ENCODE measurements at regions not wholly inside any gene's neighbourhood (a gene's known extent, or its start where the extent isn't known, plus 50 kb on each side); places are given as distances from the start of the nearest gene placed in this dataset.
"Not testable (repeated sequence)": the region's sequence is repeated elsewhere in the genome, so short reads cannot be mapped to it uniquely, and the experiment has no call there.

DNA sequence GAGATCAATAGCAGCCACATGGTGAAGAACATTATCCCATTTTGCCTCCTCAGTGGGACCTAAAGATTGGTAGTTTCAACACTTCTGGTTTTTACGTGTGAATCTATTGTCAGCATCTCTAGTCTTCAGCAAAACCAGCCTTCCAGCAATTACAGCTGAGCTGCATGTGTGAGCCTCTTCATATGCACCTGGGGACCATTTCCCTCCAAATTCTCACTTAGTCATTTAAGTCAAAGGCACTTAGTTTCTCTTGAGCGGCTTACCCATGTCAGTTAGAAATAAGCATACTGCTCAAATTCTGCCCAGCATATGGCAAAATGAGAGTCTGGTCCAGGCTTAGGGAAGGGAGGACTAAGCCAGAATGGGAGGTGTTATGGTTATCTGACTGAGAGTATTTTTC is 99.7 kb upstream of the NXPH2 start:
- DNase-seq (ENCODE audit: low spot score) = no peak
- H3K4me3 Mint-ChIP-seq = no peak overlapping the region
- H3K27ac Mint-ChIP-seq = no peak overlapping the region
- H3K9me3 Mint-ChIP-seq = peaks cover 3% of the 10 kb centered on the region
- H3K36me3 Mint-ChIP-seq = no peaks in the 10 kb centered on the region
- no peaks in the 10 kb centered on the region for H3K27me3 Mint-ChIP-seq
- no peak for ATAC-seq
- H3K4me1 Mint-ChIP-seq (ENCODE audit: low read depth in 2 of 2) = no peaks in the 10 kb centered on the region

DNA sequence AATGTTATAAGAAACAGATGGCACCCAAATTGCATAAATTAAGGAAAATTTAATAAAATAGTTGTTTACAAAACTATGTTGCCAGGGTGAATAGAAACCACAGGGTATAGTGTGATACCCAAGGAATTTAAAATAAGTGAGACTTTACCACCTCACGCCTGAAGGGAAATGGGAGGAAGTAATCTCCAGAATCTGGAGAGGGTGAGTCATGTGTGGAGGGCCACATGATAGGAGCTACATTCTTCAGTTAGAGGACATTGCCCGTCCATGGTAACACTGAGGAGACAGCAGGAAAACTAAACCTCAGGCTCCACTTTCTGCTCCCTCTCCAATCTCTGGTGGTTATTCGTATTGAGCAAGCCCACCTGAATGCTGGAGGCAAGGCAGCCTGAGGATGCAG is 97.2 kb upstream of the NXPH2 start:
- no peaks in the 10 kb centered on the region for H3K36me3 Mint-ChIP-seq
- H3K27ac Mint-ChIP-seq = no peak overlapping the region
- DNase-seq (ENCODE audit: low spot score) (no peak), ATAC-seq (no peak)
- H3K9me3 Mint-ChIP-seq = peaks cover 3% of the 10 kb centered on the region
- H3K27me3 Mint-ChIP-seq = no peaks in the 10 kb centered on the region
- H3K4me1 Mint-ChIP-seq (ENCODE audit: low read depth in 2 of 2) = no peaks in the 10 kb centered on the region
- H3K4me3 Mint-ChIP-seq = no peak overlapping the region

DNA sequence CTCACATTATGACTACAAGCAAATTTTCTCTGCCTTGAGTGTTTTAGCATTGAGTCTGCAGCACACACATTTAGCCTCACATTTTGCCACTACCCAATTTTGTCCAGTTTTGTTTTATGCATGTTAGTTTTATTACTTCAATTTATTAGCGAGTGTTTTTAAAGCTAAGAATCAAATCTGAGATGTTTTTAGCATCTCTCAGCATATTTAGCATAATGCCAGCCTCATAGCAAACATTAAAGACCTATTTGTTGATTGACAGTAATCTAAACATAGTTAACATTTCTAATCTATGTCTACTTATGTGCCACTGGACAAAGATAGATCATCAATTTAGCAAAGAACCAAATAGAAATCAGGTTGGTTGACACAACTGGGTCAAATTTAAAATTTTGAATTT is 94.1 kb upstream of the NXPH2 start:
- ATAC-seq = no peak
- Mint-ChIP-seq H3K36me3 (no peaks in the 10 kb centered on the region), H3K4me3 (no peak overlapping the region), H3K27ac (no peak overlapping the region), H3K4me1 (ENCODE audit: low read depth in 2 of 2) (no peaks in the 10 kb centered on the region), H3K9me3 (peaks cover 7% of the 10 kb centered on the region), H3K27me3 (no peaks in the 10 kb centered on the region)
- no peak for DNase-seq (ENCODE audit: low spot score)

DNA sequence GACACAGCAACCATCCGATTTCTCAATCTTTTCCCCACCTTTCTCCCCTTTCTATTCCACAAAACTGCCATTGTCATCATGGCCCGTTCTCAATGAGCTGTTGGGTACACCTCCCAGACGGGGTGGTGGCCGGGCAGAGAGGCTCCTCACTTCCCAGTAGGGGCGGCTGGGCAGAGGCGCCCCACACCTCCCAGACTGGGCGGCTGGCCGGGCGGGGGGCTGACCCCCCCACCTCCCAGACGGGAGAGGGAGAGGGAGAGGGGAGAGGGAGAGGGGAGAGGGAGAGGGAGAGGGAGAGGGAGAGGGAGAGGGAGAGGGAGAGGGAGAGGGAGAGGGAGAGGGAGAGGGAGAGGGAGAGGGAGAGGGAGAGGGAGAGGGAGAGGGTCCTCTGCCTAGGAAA is 91.9 kb upstream of the NXPH2 start:
- DNase-seq (ENCODE audit: low spot score); H3K4me3 Mint-ChIP-seq; H3K4me1 Mint-ChIP-seq (ENCODE audit: low read depth in 2 of 2); ATAC-seq; H3K36me3 Mint-ChIP-seq; H3K27me3 Mint-ChIP-seq; H3K27ac Mint-ChIP-seq: not testable (repeated sequence)
- H3K9me3 Mint-ChIP-seq = peaks cover 11% of the 10 kb centered on the region

DNA sequence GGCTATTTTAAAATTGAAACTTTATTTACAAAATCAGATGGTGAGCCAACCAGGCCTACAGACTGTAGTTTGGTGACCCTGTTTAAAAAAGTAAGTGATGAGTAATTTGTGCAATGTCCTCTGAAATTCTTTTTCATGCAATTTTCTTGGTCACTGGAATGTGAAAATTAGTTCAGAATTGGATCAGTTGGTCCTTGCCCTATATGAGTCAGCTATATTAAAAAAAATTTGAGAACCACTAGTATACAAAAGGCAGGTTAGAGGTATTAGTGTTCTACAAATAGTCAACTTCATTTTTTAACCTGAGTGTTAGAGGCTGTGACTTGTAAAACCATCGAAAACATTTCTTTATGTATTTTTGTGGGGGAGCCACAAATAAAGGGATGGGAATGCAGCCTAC is 91.1 kb upstream of the NXPH2 start:
- no peaks in the 10 kb centered on the region for H3K36me3 Mint-ChIP-seq
- no peak overlapping the region for H3K27ac Mint-ChIP-seq
- peaks cover 16% of the 10 kb centered on the region for H3K9me3 Mint-ChIP-seq
- no peaks in the 10 kb centered on the region for H3K27me3 Mint-ChIP-seq
- ATAC-seq = no peak
- H3K4me3 Mint-ChIP-seq = no peak overlapping the region
- no peaks in the 10 kb centered on the region for H3K4me1 Mint-ChIP-seq (ENCODE audit: low read depth in 2 of 2)
- no peak for DNase-seq (ENCODE audit: low spot score)

DNA sequence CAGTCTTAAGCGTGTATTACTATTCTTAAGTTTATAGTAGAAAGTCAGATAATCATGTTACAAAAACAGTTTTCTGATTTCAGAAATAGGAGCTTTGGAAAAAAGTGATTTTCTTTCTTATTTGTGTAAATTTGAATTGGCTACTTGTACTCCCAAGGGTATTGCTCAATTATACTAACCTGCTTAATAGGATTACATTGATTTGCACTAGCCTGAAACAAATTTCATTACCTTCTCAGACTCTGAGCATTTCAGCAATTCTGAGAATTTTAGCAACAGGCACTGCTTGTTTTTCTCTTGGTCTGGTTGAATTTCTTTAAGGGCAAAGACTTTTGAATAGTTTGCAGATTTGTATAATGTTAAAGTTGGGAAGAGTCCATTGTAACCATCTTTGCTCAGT is 87.2 kb upstream of the NXPH2 start:
- no peak for DNase-seq (ENCODE audit: low spot score)
- no peaks in the 10 kb centered on the region for H3K4me1 Mint-ChIP-seq (ENCODE audit: low read depth in 2 of 2)
- H3K36me3 Mint-ChIP-seq = no peaks in the 10 kb centered on the region
- H3K4me3 Mint-ChIP-seq = no peak overlapping the region
- ATAC-seq = no peak
- no peak overlapping the region for H3K27ac Mint-ChIP-seq
- peaks cover 20% of the 10 kb centered on the region for H3K9me3 Mint-ChIP-seq
- H3K27me3 Mint-ChIP-seq = no peaks in the 10 kb centered on the region

DNA sequence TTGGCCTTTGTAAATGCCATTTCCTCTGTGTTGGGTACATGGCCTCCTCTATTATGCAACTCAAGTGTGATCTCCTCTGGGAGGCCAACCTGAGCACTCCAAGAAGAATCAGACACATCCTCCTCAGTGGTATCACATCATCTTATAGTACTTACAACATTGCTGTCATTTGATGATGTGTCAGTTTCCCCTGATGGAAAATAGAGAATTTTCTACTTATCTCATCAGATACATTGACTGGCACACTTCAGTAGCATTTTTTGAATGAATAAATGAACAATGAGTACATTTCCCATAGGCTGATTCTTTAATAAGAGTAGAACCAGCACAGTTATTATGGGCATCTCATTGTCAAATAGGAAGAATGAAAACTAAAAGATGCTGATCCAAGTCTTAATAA is 86.6 kb upstream of the NXPH2 start:
- H3K27me3 Mint-ChIP-seq = no peaks in the 10 kb centered on the region
- no peaks in the 10 kb centered on the region for H3K4me1 Mint-ChIP-seq (ENCODE audit: low read depth in 2 of 2)
- H3K27ac Mint-ChIP-seq = no peak overlapping the region
- peaks cover 21% of the 10 kb centered on the region for H3K9me3 Mint-ChIP-seq
- ATAC-seq (no peak), DNase-seq (ENCODE audit: low spot score) (no peak)
- H3K36me3 Mint-ChIP-seq = no peaks in the 10 kb centered on the region
- no peak overlapping the region for H3K4me3 Mint-ChIP-seq

DNA sequence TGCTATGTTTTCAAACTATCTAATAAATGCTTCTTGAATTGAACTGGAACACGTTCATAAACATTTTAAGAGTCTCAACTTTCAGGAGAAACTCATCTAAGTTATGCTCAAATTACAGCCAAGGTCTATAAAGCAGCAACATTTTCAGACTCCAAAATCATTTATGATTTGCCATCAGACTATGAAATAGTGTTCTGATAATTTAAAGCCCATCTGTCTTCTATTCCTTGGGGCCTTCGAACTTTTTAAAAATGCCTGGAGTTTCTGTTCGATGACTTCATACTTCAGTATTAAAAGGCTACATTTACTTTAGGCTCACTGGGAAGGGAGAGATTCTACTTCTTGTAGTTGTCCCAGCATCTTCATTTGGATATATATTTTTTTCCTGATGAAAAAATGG is 73.6 kb upstream of the NXPH2 start:
- Mint-ChIP-seq H3K27ac (no peak overlapping the region), H3K36me3 (no peaks in the 10 kb centered on the region), H3K4me1 (ENCODE audit: low read depth in 2 of 2) (no peaks in the 10 kb centered on the region), H3K4me3 (no peak overlapping the region), H3K9me3 (no peaks in the 10 kb centered on the region), H3K27me3 (no peaks in the 10 kb centered on the region)
- DNase-seq (ENCODE audit: low spot score) = no peak
- ATAC-seq = no peak

DNA sequence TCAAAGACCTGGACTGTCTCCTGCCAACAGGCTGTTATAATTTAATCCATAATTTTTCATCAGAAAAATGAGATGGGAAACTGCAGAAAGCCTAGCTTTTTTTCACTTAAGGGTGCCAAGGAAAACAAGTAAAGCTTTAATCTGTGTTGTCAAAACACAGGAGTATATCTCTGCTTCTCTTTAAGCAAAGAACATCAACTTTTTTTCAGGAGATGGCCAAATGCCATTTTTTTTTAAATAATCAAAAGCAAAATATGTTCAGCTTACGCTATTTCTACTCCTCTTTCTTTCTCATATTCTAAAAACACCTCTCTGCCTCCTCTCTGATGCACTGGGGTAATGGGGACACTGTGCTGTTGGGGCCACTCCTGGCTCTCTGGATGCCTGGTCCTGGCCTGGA is 73.1 kb upstream of the NXPH2 start:
- Mint-ChIP-seq H3K4me3 (no peak overlapping the region), H3K9me3 (no peaks in the 10 kb centered on the region), H3K27ac (no peak overlapping the region), H3K36me3 (no peaks in the 10 kb centered on the region), H3K27me3 (no peaks in the 10 kb centered on the region), H3K4me1 (ENCODE audit: low read depth in 2 of 2) (no peaks in the 10 kb centered on the region)
- DNase-seq (ENCODE audit: low spot score) (no peak), ATAC-seq (no peak)

DNA sequence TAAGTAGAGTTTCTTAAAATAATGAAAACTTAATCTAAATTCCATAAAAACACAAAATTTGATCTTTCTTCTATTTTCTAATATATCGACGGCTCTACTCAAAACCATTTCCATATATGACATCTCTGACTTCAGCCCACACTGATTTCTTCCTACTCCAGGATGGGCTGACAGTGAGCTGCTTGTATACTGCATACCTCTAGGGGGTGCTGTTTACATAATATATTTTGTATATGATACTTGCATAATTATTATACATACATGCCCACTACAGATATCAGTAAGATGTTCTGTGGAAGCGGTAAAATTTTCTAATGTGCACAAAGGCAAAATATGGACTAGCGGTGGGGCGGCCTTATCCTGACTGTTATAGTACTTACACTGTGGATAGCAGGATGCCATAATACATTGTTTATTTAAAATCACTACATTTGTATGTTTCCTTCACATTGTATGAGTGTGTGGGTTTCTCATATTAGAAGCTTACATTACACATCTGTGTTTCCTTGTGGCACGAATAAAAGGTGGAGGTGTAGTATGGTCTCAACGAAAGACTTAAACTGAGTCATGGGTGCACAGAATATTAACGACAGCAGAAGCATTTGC is 66.1 kb upstream of the NXPH2 start:
- no peaks in the 10 kb centered on the region for H3K4me1 Mint-ChIP-seq (ENCODE audit: low read depth in 2 of 2)
- H3K9me3 Mint-ChIP-seq = no peaks in the 10 kb centered on the region
- H3K27ac Mint-ChIP-seq = no peak overlapping the region
- H3K4me3 Mint-ChIP-seq = no peak overlapping the region
- no peak for DNase-seq (ENCODE audit: low spot score)
- ATAC-seq = no peak
- peaks cover 2 to 5% of the 10 kb centered on the region in 2 donors for H3K27me3 Mint-ChIP-seq
- H3K36me3 Mint-ChIP-seq = no peaks in the 10 kb centered on the region

DNA sequence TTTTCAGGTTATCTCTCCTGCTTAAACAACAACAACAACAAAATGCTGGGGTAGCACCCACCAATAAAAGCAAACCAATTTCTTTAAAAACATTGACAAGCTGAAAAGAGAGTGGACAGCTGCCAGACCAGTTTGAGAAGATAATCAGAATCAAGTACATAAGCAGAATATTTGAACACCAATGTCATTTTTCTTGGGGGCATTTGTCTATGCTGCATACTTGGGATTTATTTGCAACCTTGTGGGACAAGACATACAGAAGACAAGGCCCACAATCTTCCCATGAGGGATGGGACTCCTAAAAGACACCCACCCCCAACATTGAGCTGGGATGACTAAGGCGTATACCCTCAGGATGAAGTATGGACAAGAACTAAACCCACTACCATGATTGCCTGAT is 62.2 kb upstream of the NXPH2 start:
- no peaks in the 10 kb centered on the region for H3K36me3 Mint-ChIP-seq
- H3K27me3 Mint-ChIP-seq = peaks cover 2 to 7% of the 10 kb centered on the region in 2 donors
- no peak overlapping the region for H3K4me3 Mint-ChIP-seq
- H3K9me3 Mint-ChIP-seq = no peaks in the 10 kb centered on the region
- no peak for ATAC-seq
- no peak for DNase-seq (ENCODE audit: low spot score)
- H3K27ac Mint-ChIP-seq = no peak overlapping the region
- H3K4me1 Mint-ChIP-seq (ENCODE audit: low read depth in 2 of 2) = no peaks in the 10 kb centered on the region

DNA sequence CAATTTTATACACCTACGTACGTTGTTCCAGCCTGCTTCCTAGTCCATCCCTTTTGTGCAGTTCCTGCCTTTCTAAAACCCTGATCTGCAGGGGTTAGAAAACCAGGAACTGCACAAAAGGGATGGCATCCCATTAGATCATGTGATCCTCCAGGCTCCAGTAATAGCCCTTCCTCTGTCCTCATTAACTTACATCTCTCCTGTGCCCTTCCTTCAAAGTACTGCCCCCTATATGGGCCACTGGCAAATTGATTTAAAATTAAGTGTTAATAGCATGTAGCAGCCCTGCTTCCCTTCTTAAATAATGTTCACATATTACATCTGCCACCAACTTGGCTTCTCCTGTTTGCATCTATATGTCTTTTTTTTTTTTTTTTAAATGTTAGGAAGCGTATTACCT is 61.3 kb upstream of the NXPH2 start:
- no peak for DNase-seq (ENCODE audit: low spot score)
- ATAC-seq = no peak
- Mint-ChIP-seq H3K9me3 (no peaks in the 10 kb centered on the region), H3K4me3 (no peak overlapping the region), H3K36me3 (no peaks in the 10 kb centered on the region), H3K27ac (no peak overlapping the region), H3K4me1 (ENCODE audit: low read depth in 2 of 2) (no peaks in the 10 kb centered on the region), H3K27me3 (peaks cover 2 to 7% of the 10 kb centered on the region in 2 donors)

DNA sequence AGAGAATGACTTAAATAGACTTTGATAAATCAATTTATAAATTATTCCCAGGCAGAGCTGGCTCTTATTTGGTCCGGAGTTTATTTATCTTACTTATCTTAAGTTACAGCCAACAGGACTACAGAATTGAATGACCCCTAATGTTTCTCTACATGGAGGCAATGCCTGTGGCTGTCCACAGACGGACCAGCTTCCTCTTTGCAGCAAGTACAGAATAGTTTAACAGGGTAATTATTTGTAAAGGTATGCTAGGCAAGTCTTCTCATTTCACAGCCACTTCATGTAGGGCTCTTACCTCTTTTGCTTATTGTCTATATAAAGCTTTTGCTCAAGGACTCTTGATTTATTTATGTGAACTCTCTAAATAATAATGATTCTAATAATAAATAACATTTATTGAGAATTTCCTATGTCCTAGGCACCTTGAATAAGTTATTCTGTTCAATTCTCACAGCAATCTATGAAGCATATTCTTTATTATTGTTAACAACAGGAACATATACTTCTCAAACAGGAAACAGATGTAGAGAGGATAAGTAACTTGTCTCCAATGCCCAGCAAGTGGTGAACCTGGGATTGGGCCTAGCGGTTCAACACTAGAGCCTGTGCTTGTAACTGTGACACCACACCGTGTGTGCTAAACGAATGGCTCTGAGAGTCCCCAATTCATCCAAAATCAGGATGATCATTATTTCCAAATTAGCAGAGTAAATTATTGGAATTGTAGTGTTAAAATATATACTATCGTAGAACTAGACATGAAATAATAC is 58.8 kb upstream of the NXPH2 start:
- Mint-ChIP-seq H3K4me1 (ENCODE audit: low read depth in 2 of 2) (no peaks in the 10 kb centered on the region), H3K36me3 (no peaks in the 10 kb centered on the region), H3K9me3 (no peaks in the 10 kb centered on the region), H3K27ac (no peak overlapping the region), H3K4me3 (no peak overlapping the region), H3K27me3 (peaks cover 2 to 7% of the 10 kb centered on the region in 2 donors)
- no peak for DNase-seq (ENCODE audit: low spot score)
- no peak for ATAC-seq

DNA sequence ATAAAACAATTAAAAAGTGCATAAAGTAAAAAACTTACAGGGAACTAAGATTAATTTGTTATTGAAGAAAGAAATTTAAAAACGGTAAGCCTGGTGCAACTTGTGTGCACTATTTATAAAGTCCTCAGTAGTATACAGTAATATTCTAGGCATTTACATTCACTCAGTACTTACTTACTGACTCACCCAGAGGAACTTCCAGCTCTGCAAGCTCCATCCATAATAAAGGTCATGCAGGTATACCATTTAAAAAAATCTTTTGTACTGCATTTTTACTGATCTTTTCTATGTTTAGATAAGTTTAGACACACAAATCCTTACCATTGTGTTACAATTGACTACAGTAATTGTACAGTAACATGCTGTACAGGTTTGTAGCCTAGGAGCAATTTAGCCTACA is 51.5 kb upstream of the NXPH2 start:
- no peak overlapping the region for H3K27ac Mint-ChIP-seq
- H3K9me3 Mint-ChIP-seq = no peaks in the 10 kb centered on the region
- no peak for DNase-seq (ENCODE audit: low spot score)
- no peaks in the 10 kb centered on the region for H3K4me1 Mint-ChIP-seq (ENCODE audit: low read depth in 2 of 2)
- peaks cover 2 to 7% of the 10 kb centered on the region in 2 donors for H3K27me3 Mint-ChIP-seq
- ATAC-seq = no peak
- no peak overlapping the region for H3K4me3 Mint-ChIP-seq
- no peaks in the 10 kb centered on the region for H3K36me3 Mint-ChIP-seq

DNA sequence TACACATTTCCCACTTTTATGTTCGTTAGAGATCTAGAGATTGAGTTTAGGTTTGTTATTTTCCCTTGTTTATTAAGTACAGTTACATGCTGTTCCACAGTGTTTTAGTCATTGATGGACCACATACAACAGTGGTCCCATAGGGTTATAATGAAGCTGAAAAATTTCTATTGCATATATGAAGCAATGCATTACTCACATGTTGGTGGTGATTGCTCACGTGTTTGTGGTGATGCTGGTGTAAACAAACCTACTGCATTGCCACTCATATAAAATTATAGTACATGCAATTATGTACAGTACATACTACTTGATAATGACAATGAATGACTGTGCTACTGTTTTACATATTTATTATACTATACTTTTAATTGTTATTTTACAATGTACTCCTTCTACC is 51.0 kb upstream of the NXPH2 start:
- ATAC-seq = no peak
- H3K27ac Mint-ChIP-seq = no peak overlapping the region

More for the DNA sequence above, 51.0 kb upstream of the NXPH2 start:
- Mint-ChIP-seq H3K4me1 (ENCODE audit: low read depth in 2 of 2) (no peaks in the 10 kb centered on the region), H3K9me3 (no peaks in the 10 kb centered on the region), H3K27me3 (peaks cover 2 to 7% of the 10 kb centered on the region in 2 donors), H3K36me3 (no peaks in the 10 kb centered on the region), H3K4me3 (no peak overlapping the region)
- DNase-seq (ENCODE audit: low spot score) = no peak
